ENCODE measurements at regions not wholly inside any gene's neighbourhood (a gene's known extent, or its start where the extent isn't known, plus 50 kb on each side); places are given as distances from the start of the nearest gene placed in this dataset.

GRCh38 chr3:194777729-194778128 lies 92.0 kb downstream of the FAM43A start:
- no peak for TF ChIP-seq POLR2AphosphoS5 (IDR thresholded peaks at IDR 0.05; ENCODE audit: low read depth, low read length)
- TF ChIP-seq POLR2A (IDR thresholded peaks at IDR 0.05; ENCODE audit: low read depth, low read length), result no peak
- TF ChIP-seq POU2F2 (IDR thresholded peaks at IDR 0.05; ENCODE audit: low read depth, low read length), result no peak
- TF ChIP-seq PAX5 (IDR thresholded peaks at IDR 0.05; ENCODE audit: insufficient read depth, low read length, severe bottlenecking), result no peak
- no peak for TF ChIP-seq SPI1 (IDR thresholded peaks at IDR 0.05; ENCODE audit: low read depth, low read length)
- TF ChIP-seq TAF1 (IDR thresholded peaks at IDR 0.05; ENCODE audit: low read depth, low read length), result no peak

Data from GM12891 (cell line).